Neuronal stem cell (in vitro differentiated cells): ENCODE measurements at regions not wholly inside any gene's neighbourhood (a gene's known extent, or its start where the extent isn't known, plus 50 kb on each side); places are given as distances from the start of the nearest gene placed in this dataset.
A peak's percentile ranks its signal among the peaks of the same experiment; 100 is the strongest.

Experiments
- DNase-seq: peaks from one replicate; pipeline ENCODE4 v3.0.0-alpha.2; 2013; ENCODE audit warnings: low spot score
- H2AFZ ChIP-seq: one replicate; pipeline ENCODE4 v1.6.1; 2013; ENCODE audit warnings: mild to moderate bottlenecking, low read length, inconsistent platforms
- H2AK5ac ChIP-seq: 2 replicates; pipeline ENCODE4 v1.6.1; 2013; ENCODE audit warnings: low read depth, mild to moderate bottlenecking, inconsistent platforms, low read length, moderate library complexity, mixed read lengths
- H2BK120ac ChIP-seq: 2 replicates; pipeline ENCODE4 v1.6.1; 2013; ENCODE audit warnings: low read depth, mild to moderate bottlenecking, inconsistent platforms, low read length, moderate library complexity, mixed read lengths
- H2BK12ac ChIP-seq: one replicate; pipeline ENCODE4 v1.6.1; 2013; ENCODE audit warnings: low read length, inconsistent platforms
- H2BK15ac ChIP-seq: 2 replicates; pipeline ENCODE4 v1.6.1; 2013; ENCODE audit warnings: mild to moderate bottlenecking, low read length, inconsistent platforms, mixed read lengths
- H2BK5ac ChIP-seq: one replicate; pipeline ENCODE4 v1.6.1; 2013; ENCODE audit warnings: inconsistent platforms, mild to moderate bottlenecking, low read length, moderate library complexity
- H3K14ac ChIP-seq: one replicate; pipeline ENCODE4 v1.6.1; 2013; ENCODE audit warnings: low read length, inconsistent platforms
- H3K18ac ChIP-seq: 2 replicates; pipeline ENCODE4 v1.6.1; 2013; ENCODE audit warnings: low read length, inconsistent platforms
- H3K23ac ChIP-seq: 2 replicates; pipeline ENCODE4 v1.6.1; 2013; ENCODE audit warnings: low read depth, mild to moderate bottlenecking, mixed read lengths, low read length, inconsistent platforms; ENCODE audit not compliant: poor library complexity
- H3K27ac ChIP-seq: replicated peaks from 3 replicates; pipeline ENCODE4 v1.5.1; 2013; ENCODE audit warnings: low read length, inconsistent platforms
- H3K27me3 ChIP-seq, 3 experiments: 2 replicates each; pipeline ENCODE4 v1.6.1; 2013; ENCODE audit warnings: low read length in 3 of 3, mild to moderate bottlenecking in 2 of 3, inconsistent platforms in 1 of 3, low read depth in 1 of 3, mixed read lengths in 1 of 3, moderate library complexity in 1 of 3; ENCODE audit not compliant: control insufficient read depth in 3 of 3, insufficient read depth in 3 of 3
- H3K36me3 ChIP-seq, 2 donors: replicated peaks in 1 of 2; 2 replicates each; pipeline ENCODE4 v1.6.1; 2013; ENCODE audit warnings: low read length in 2 of 2; ENCODE audit not compliant: control insufficient read depth in 2 of 2, insufficient read depth in 2 of 2
- H3K4ac ChIP-seq: 2 replicates; pipeline ENCODE4 v1.6.1; 2013; ENCODE audit warnings: inconsistent platforms, mild to moderate bottlenecking, low read length, moderate library complexity
- H3K4me1 ChIP-seq, 2 donors: 1 replicate in 1 of 2; 2 replicates in 1 of 2; pipeline ENCODE4 v1.6.1; 2013; ENCODE audit warnings: low read length in 2 of 2, low read depth in 1 of 2; ENCODE audit not compliant: control insufficient read depth in 2 of 2, insufficient read depth in 1 of 2
- H3K4me2 ChIP-seq: one replicate; pipeline ENCODE4 v1.6.1; 2013; ENCODE audit warnings: mild to moderate bottlenecking, low read length, inconsistent platforms; ENCODE audit not compliant: insufficient read depth, poor library complexity, severe bottlenecking
- H3K4me3 ChIP-seq, 2 donors: 2 replicates each; pipeline ENCODE4 v1.5.1; 2013; ENCODE audit warnings: low read length in 2 of 2, mild to moderate bottlenecking in 2 of 2, inconsistent platforms in 1 of 2, moderate library complexity in 1 of 2
- H3K79me1 ChIP-seq: one replicate; pipeline ENCODE4 v1.6.1; 2013; ENCODE audit warnings: low read depth, mild to moderate bottlenecking, inconsistent platforms, low read length, moderate library complexity
- H3K9ac ChIP-seq: one replicate; pipeline ENCODE4 v1.6.1; 2013; ENCODE audit warnings: mild to moderate bottlenecking, low read depth, low read length, inconsistent platforms; ENCODE audit not compliant: poor library complexity
- H3K9me3 ChIP-seq, 2 donors: replicated peaks in 1 of 2; 2 replicates each; pipeline versions ENCODE3 to v1.6.1; 2013; ENCODE audit warnings: low read length in 2 of 2, mild to moderate bottlenecking in 2 of 2, inconsistent platforms in 1 of 2, low read depth in 1 of 2, mixed read lengths in 1 of 2, moderate library complexity in 1 of 2; ENCODE audit not compliant: control insufficient read depth in 2 of 2, insufficient read depth in 1 of 2
- H4K8ac ChIP-seq: one replicate; pipeline ENCODE4 v1.6.1; 2013; ENCODE audit warnings: low read depth, mild to moderate bottlenecking, inconsistent platforms, low read length, moderate library complexity
- H4K91ac ChIP-seq: one replicate; pipeline ENCODE4 v1.6.1; 2013; ENCODE audit warnings: low read length, low read depth, mild to moderate bottlenecking, inconsistent platforms; ENCODE audit not compliant: poor library complexity
- WGBS, 2 donors: extraction: QIAGEN DNeasy Blood & Tissue Kit; methylation state at CpG; one replicate each; pipeline ENCODE4 v1.1.7; 2013; ENCODE audit warnings: missing lambda C conversion rate in 2 of 2, mixed read lengths in 1 of 2; ENCODE audit not compliant: insufficient read length in 2 of 2, insufficient replicate concordance in 1 of 2; ENCODE audit errors: extremely low coverage in 2 of 2; 5-methylcytosine and 5-hydroxymethylcytosine counted together

DNA sequence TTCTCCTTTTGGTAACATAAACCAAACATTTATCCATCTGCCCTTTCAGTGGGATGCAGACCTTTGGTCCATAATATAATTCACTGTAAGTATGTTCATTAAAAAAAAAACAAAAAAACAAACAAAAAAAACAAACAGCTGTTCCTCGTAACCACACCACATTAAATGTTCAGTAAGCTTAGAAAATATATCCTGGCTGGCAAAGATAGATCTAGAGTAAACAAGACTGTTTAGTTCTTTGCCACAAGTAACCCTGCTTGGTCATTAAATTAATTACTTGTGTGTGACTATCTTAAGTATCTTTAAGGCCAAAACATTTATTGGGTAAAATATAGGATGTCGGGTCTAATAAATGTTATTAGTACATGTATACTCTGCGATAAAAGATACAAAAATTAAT lies 1717.1 kb downstream of the EFNA5 start:
- Histone ChIP-seq H3K4ac (no peak overlapping the region), H3K79me1 (no peaks in the 10 kb centered on the region), H3K23ac (no peak overlapping the region), H2BK15ac (no peak overlapping the region), H2BK12ac (no peak overlapping the region), H3K14ac (no peak overlapping the region), H2BK5ac (no peak overlapping the region), H3K4me3 (no peak overlapping the region), H2AK5ac (no peak overlapping the region), H4K91ac (no peak overlapping the region), H3K18ac (no peak overlapping the region), H3K9ac (no peak overlapping the region), H3K4me1 (no peaks in the 10 kb centered on the region), H3K27ac (no peak overlapping the region), H2BK120ac (no peak overlapping the region), H3K4me2 (no peak overlapping the region), H3K9me3 (no peaks in the 10 kb centered on the region), H3K36me3 (no peaks in the 10 kb centered on the region), H4K8ac (no peak overlapping the region), H3K27me3 (no peaks in the 10 kb centered on the region), H2AFZ (no peak overlapping the region)
- WGBS, 2 donors = no CpG with 5 or more reads among the region's 3 CpGs
- no peak for DNase-seq

DNA sequence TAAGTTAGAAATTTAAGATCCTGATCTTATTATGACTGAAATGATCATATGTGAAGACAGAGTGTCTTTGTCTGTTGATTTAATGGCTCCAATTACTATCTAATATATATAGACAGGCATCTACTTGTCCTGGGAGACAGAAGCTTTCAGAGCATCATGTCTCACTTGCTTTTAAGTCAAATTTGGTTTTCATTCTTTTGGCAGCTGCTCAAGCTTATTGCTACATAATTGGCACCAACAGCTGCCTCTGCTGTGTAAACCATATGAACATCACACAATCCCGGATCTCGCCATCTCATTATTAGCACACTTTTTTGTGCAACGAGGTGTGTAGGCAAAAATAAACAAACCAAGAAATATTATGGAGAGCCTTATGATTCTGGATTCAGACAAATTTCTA lies 1717.9 kb downstream of the EFNA5 start:
- no peak overlapping the region for H2BK12ac ChIP-seq
- H4K91ac ChIP-seq = no peak overlapping the region
- H3K27ac ChIP-seq = no peak overlapping the region
- H2AK5ac ChIP-seq = no peak overlapping the region
- H3K36me3 ChIP-seq = no peaks in the 10 kb centered on the region
- H3K23ac ChIP-seq = no peak overlapping the region
- H3K4ac ChIP-seq = no peak overlapping the region
- peak overlapping the region; percentile 29 for H2AFZ ChIP-seq
- H3K4me2 ChIP-seq = no peak overlapping the region
- no peak overlapping the region for H3K4me3 ChIP-seq
- H3K27me3 ChIP-seq = no peaks in the 10 kb centered on the region
- H3K18ac ChIP-seq = no peak overlapping the region
- no peak overlapping the region for H2BK15ac ChIP-seq
- H3K79me1 ChIP-seq = no peaks in the 10 kb centered on the region
- no peak overlapping the region for H2BK5ac ChIP-seq
- no peak overlapping the region for H3K14ac ChIP-seq
- no peaks in the 10 kb centered on the region for H3K9me3 ChIP-seq
- WGBS, 2 donors = no CpG with 5 or more reads among the region's 3 CpGs
- DNase-seq = no peak
- no peak overlapping the region for H3K9ac ChIP-seq
- no peaks in the 10 kb centered on the region for H3K4me1 ChIP-seq
- no peak overlapping the region for H4K8ac ChIP-seq
- H2BK120ac ChIP-seq = no peak overlapping the region

DNA sequence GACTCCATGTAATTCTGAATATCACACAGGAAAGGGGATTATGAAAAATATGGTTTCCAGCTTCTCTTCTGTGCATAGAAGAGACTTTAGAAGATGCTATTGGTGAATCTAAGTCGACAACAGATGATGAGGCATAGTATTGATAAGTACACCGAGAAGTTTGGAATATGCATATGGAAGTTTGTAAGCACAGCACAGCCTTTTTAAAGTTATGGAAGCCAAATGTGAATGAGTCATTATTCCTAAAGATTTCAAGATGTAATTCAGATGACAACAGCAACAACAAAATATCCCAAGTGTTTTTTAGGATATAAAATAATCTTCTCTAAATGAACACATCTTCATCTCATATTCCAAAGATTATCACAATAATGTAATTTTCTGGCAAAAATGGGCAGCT lies 1723.3 kb downstream of the EFNA5 start:
- H3K23ac ChIP-seq = no peak overlapping the region
- no peak overlapping the region for H2AFZ ChIP-seq
- H4K91ac ChIP-seq = no peak overlapping the region
- H2BK5ac ChIP-seq = no peak overlapping the region
- no peaks in the 10 kb centered on the region for H3K79me1 ChIP-seq
- no peak for DNase-seq
- no peak overlapping the region for H3K4ac ChIP-seq
- no peaks in the 10 kb centered on the region for H3K4me1 ChIP-seq
- H3K4me2 ChIP-seq = no peak overlapping the region
- H3K27me3 ChIP-seq = no peaks in the 10 kb centered on the region
- no peak overlapping the region for H3K14ac ChIP-seq
- no peak overlapping the region for H3K18ac ChIP-seq
- H2BK12ac ChIP-seq = no peak overlapping the region
- no peaks in the 10 kb centered on the region for H3K36me3 ChIP-seq
- H4K8ac ChIP-seq = no peak overlapping the region
- no peak overlapping the region for H3K27ac ChIP-seq
- H2AK5ac ChIP-seq = no peak overlapping the region
- no peak overlapping the region for H3K9ac ChIP-seq
- H2BK120ac ChIP-seq = no peak overlapping the region
- H3K4me3 ChIP-seq = no peak overlapping the region
- no peak overlapping the region for H2BK15ac ChIP-seq
- WGBS, 2 donors = no CpG with 5 or more reads among the region's 2 CpGs
- no peaks in the 10 kb centered on the region for H3K9me3 ChIP-seq

DNA sequence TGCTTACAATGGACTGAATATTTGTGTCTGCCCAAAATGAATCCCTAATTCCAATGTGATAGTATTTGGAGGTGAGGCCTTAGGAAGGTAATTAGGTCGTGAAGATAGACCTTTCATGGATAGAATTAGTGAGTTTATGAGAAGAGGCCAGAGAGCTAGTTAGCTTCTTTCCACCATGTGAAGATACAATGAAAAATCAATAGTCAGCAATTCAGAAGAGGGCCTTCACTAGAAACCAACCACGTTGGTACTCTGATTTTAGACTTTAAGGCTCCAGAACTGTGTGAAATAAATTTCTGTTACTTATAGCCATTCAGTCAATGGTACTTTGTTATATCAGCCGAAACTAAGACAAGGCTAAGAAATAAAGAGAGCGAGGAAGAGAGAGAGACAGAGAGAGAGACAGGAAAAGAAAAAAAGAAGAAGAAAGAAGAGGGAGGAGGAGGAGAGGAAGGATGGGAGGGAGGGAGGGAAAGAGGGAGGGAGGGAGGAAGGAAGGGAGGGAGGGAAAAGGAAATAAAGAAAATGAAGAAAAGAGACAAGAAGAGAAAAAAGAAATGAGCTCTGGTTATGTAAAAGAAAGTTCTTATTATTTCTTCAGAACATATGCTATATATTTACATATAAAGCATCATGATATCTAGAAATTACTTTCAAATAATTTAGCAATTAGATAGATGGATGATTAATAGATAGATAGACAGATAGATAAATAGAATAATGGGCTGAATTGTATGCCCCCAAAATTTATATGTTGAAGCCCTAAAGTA lies 1725.3 kb downstream of the EFNA5 start:
- no peak overlapping the region for H3K4me2 ChIP-seq

More for the DNA sequence above, 1725.3 kb downstream of the EFNA5 start:
- H3K4ac ChIP-seq = no peak overlapping the region
- no peak overlapping the region for H3K9ac ChIP-seq
- H3K4me1 ChIP-seq = no peaks in the 10 kb centered on the region
- H4K8ac ChIP-seq = no peak overlapping the region
- H3K4me3 ChIP-seq = no peak overlapping the region
- H2BK12ac ChIP-seq = no peak overlapping the region
- no peak overlapping the region for H2BK5ac ChIP-seq
- no peaks in the 10 kb centered on the region for H3K27me3 ChIP-seq
- WGBS, 2 donors = no CpG with 5 or more reads among the region's 4 CpGs
- no peaks in the 10 kb centered on the region for H3K36me3 ChIP-seq
- H2BK120ac ChIP-seq = no peak overlapping the region
- H3K27ac ChIP-seq = no peak overlapping the region
- no peak overlapping the region for H2AK5ac ChIP-seq
- no peak overlapping the region for H2BK15ac ChIP-seq
- H3K9me3 ChIP-seq = no peaks in the 10 kb centered on the region
- DNase-seq = no peak
- no peaks in the 10 kb centered on the region for H3K79me1 ChIP-seq
- H3K23ac ChIP-seq = no peak overlapping the region
- no peak overlapping the region for H3K14ac ChIP-seq
- H2AFZ ChIP-seq = no peak overlapping the region
- H4K91ac ChIP-seq = no peak overlapping the region
- no peak overlapping the region for H3K18ac ChIP-seq
